Smooth muscle cell (in vitro differentiated cells): ENCODE measurements at regions not wholly inside any gene's neighbourhood (a gene's known extent, or its start where the extent isn't known, plus 50 kb on each side); places are given as distances from the start of the nearest gene placed in this dataset.

ENCODE experiments used
- DNase-seq: peaks from one replicate; lab custom pipeline; 2025; ENCODE audit not compliant: unreplicated experiment; lab: John Stamatoyannopoulos, UW
- H2AFZ ChIP-seq: fragments of 200-600 bp; sonication (generic); 2 replicates; pipeline ENCODE4 v1.6.0; 2016; ENCODE audit warnings: antibody characterized with exemption, low read depth, mild to moderate bottlenecking
- H3F3A ChIP-seq: fragments of 200-600 bp; sonication (generic); 2 replicates; pipeline ENCODE4 v1.6.0; 2017; ENCODE audit warnings: antibody characterized with exemption, low read depth
- H3K27ac ChIP-seq: fragments of 200-600 bp; sonication (generic); 2 replicates; pipeline ENCODE4 v1.5.1; 2016; ENCODE audit warnings: low read depth, mild to moderate bottlenecking
- H3K27me3 ChIP-seq: fragments of 200-600 bp; sonication (generic); 2 replicates; pipeline ENCODE4 v1.6.1; 2016; ENCODE audit warnings: low read depth, mild to moderate bottlenecking
- H3K36me3 ChIP-seq: fragments of 200-600 bp; sonication (generic); 2 replicates; pipeline ENCODE4 v1.5.1; 2016; ENCODE audit warnings: low read depth
- H3K4me1 ChIP-seq: fragments of 200-600 bp; sonication (generic); 2 replicates; pipeline ENCODE4 v1.5.1; 2016; ENCODE audit warnings: low read depth
- H3K4me2 ChIP-seq: fragments of 200-600 bp; sonication (generic); 2 replicates; pipeline ENCODE4 v1.6.0; 2016; ENCODE audit warnings: mild to moderate bottlenecking
- H3K4me3 ChIP-seq: fragments of 200-600 bp; sonication (generic); 2 replicates; pipeline ENCODE4 v1.5.1; 2016; ENCODE audit warnings: mild to moderate bottlenecking
- H3K79me2 ChIP-seq: fragments of 200-600 bp; sonication (generic); 2 replicates; pipeline ENCODE4 v1.6.0; 2016; ENCODE audit warnings: low read depth, mild to moderate bottlenecking
- H3K9ac ChIP-seq: fragments of 200-600 bp; sonication (generic); 2 replicates; pipeline ENCODE4 v1.6.0; 2016; ENCODE audit warnings: low read depth
- H3K9me3 ChIP-seq: fragments of 200-600 bp; sonication (generic); replicated peaks from 2 replicates; pipeline ENCODE4 v1.5.1; 2016; ENCODE audit warnings: low read depth
- H4K20me1 ChIP-seq: fragments of 200-600 bp; sonication (generic); 2 replicates; pipeline ENCODE4 v1.6.0; 2016; ENCODE audit warnings: low read depth
- WGBS: methylation state at CpG from one replicate; pipeline ENCODE4 v1.1.7; 2016; ENCODE audit warnings: low lambda C conversion rate; 5-methylcytosine and 5-hydroxymethylcytosine counted together
- TF ChIP-seq, protein P1 (sequence below): fragments of 200-600 bp; sonication (generic); IDR thresholded peaks from 2 replicates; pipeline ENCODE4 v1.5.1; 2017; ENCODE audit warnings: borderline replicate concordance, mild to moderate bottlenecking, antibody characterized with exemption; ENCODE audit not compliant: insufficient read depth, poor library complexity, severe bottlenecking

DNA sequence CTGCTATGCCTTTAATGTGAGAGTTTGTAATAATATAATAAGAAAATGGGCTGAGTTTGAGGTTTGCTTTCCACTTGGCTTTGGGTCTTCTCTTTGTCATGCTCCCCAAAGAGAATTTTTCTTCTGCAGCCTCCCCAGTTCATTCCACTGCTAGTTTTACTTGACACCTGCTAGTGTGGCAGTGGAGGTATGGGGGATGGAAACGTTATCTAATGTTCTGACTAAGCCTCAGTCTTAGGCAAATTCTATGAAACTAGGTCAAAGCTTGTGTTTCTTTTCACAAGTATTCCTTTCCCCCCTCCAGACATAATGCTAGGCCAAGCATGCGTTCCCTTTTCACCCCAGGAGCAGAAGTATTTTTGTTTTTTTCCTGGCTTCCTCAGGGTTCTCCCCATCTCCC is 67.5 kb downstream of the PPP1R2C start:
- Histone ChIP-seq H3K79me2 (no peaks in the 10 kb centered on the region), H3K4me2 (no peak overlapping the region), H3K9me3 (no peaks in the 10 kb centered on the region), H3K9ac (no peak overlapping the region), H3K4me3 (no peak overlapping the region), H4K20me1 (no peaks in the 10 kb centered on the region), H3K27ac (no peak overlapping the region), H3K36me3 (no peaks in the 10 kb centered on the region), H2AFZ (peak overlapping the region; percentile 67), H3K27me3 (no peaks in the 10 kb centered on the region), H3F3A (no peaks in the 10 kb centered on the region), H3K4me1 (peaks cover 10% of the 10 kb centered on the region)
- TF ChIP-seq, protein P1, sequence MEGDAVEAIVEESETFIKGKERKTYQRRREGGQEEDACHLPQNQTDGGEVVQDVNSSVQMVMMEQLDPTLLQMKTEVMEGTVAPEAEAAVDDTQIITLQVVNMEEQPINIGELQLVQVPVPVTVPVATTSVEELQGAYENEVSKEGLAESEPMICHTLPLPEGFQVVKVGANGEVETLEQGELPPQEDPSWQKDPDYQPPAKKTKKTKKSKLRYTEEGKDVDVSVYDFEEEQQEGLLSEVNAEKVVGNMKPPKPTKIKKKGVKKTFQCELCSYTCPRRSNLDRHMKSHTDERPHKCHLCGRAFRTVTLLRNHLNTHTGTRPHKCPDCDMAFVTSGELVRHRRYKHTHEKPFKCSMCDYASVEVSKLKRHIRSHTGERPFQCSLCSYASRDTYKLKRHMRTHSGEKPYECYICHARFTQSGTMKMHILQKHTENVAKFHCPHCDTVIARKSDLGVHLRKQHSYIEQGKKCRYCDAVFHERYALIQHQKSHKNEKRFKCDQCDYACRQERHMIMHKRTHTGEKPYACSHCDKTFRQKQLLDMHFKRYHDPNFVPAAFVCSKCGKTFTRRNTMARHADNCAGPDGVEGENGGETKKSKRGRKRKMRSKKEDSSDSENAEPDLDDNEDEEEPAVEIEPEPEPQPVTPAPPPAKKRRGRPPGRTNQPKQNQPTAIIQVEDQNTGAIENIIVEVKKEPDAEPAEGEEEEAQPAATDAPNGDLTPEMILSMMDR, result no peak
- DNase-seq, result no peak
- 77% methylated on average over 2 of the region's 2 CpGs for WGBS

- no peaks in the 10 kb centered on the region for H3K79me2 ChIP-seq
Measured at GRCh38 chrX:42708222-42708621, 69.7 kb downstream of the PPP1R2C start.

GRCh38 chrX:42707742-42708141 is 70.2 kb downstream of the PPP1R2C start:
- Histone ChIP-seq H4K20me1 (no peaks in the 10 kb centered on the region), H3K27me3 (no peaks in the 10 kb centered on the region)
- TF ChIP-seq, protein P1, result no peak

More at GRCh38 chrX:42708222-42708621, 69.7 kb downstream of the PPP1R2C start:
- no peaks in the 10 kb centered on the region for H3K36me3 ChIP-seq
- H3K9ac ChIP-seq, result no peak overlapping the region
- H3F3A ChIP-seq, result no peaks in the 10 kb centered on the region
- H3K27ac ChIP-seq, result no peak overlapping the region
- no peaks in the 10 kb centered on the region for H3K27me3 ChIP-seq
- no peaks in the 10 kb centered on the region for H3K9me3 ChIP-seq
- H2AFZ ChIP-seq, result no peak overlapping the region
- H3K4me1 ChIP-seq, result peaks cover 7% of the 10 kb centered on the region
- no peak overlapping the region for H3K4me3 ChIP-seq
- H3K4me2 ChIP-seq, result no peak overlapping the region
- no peaks in the 10 kb centered on the region for H4K20me1 ChIP-seq
- TF ChIP-seq, protein P1, result no peak
- WGBS, result 82% methylated on average over 2 of the region's 2 CpGs
- no peak for DNase-seq

DNA sequence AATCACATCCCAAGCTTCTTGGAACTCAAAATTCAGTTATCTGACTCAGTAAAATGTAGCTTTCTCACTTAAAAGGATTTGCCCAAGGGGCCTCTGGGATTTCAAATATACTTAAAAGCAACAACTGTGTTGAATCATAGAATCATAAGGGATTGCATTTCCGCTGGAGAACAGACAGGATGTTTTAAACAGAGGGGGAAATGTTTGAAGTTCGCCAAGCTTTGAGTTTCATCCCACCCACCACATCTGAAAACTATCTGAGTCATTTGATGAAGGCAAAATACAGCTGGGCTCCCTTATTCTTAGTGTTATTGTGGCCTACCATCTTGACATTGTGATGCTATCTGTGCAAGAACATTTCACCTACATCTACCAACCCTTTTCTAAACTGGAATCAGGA is 73.5 kb downstream of the PPP1R2C start:
- DNase-seq, result no peak
- H3K27ac ChIP-seq, result peak overlapping the region; percentile 51

More at GRCh38 chrX:42707742-42708141, 70.2 kb downstream of the PPP1R2C start:
- Histone ChIP-seq H3K27ac (no peak overlapping the region), H2AFZ (no peak overlapping the region), H3K4me1 (peaks cover 7% of the 10 kb centered on the region), H3F3A (no peaks in the 10 kb centered on the region), H3K4me2 (no peak overlapping the region), H3K36me3 (no peaks in the 10 kb centered on the region), H3K9me3 (no peaks in the 10 kb centered on the region), H3K9ac (no peak overlapping the region), H3K4me3 (no peak overlapping the region), H3K79me2 (no peaks in the 10 kb centered on the region)
- DNase-seq, result no peak

More for the DNA sequence above, 73.5 kb downstream of the PPP1R2C start:
- Histone ChIP-seq H3K4me3 (no peak overlapping the region), H3K9ac (no peak overlapping the region), H3K27me3 (no peaks in the 10 kb centered on the region), H3F3A (no peaks in the 10 kb centered on the region), H3K9me3 (no peaks in the 10 kb centered on the region), H4K20me1 (no peaks in the 10 kb centered on the region), H3K79me2 (no peaks in the 10 kb centered on the region), H2AFZ (peak overlapping the region; percentile 73), H3K36me3 (no peaks in the 10 kb centered on the region), H3K4me2 (peak overlapping the region; percentile 60), H3K4me1 (no peaks in the 10 kb centered on the region)
- TF ChIP-seq, protein P1, result no peak
- 33% methylated on average over 2 of the region's 2 CpGs for WGBS
